Uterus (tissue), 3 donors: ENCODE measurements at regions not wholly inside any gene's neighbourhood (a gene's known extent, or its start where the extent isn't known, plus 50 kb on each side); places are given as distances from the start of the nearest gene placed in this dataset.

Experiments used
- DNase-seq, 2 donors: peaks; one replicate each; pipeline ENCODE4 v3.0.0-alpha.2; 2019 to 2020
- H3K27ac ChIP-seq, 2 donors: fragments of 200-600 bp; sonication (generic); 1 replicate in 1 of 2; 2 replicates in 1 of 2; pipeline ENCODE4 v1.5.1; 2016 to 2018
- H3K27me3 ChIP-seq, 2 donors: fragments of 200-600 bp; sonication (generic); one replicate each; pipeline ENCODE4 v1.5.1; 2018 to 2019; ENCODE audit warnings: control low read depth in 1 of 2
- H3K36me3 ChIP-seq, 2 donors: fragments of 200-600 bp; sonication (generic); one replicate each; pipeline ENCODE4 v1.5.1; 2019; ENCODE audit warnings: control low read depth in 1 of 2
- H3K4me1 ChIP-seq, 2 donors: fragments of 200-600 bp; sonication (generic); one replicate each; pipeline ENCODE4 v1.5.1; 2018 to 2019; ENCODE audit warnings: control low read depth in 1 of 2
- H3K4me3 ChIP-seq, 2 donors: fragments of 200-600 bp; sonication (generic); 1 replicate in 1 of 2; 2 replicates in 1 of 2; pipeline ENCODE4 v1.5.1; 2018 to 2019; ENCODE audit warnings: mild to moderate bottlenecking in 1 of 2
- H3K9me3 ChIP-seq, 2 donors: fragments of 200-600 bp; sonication (generic); one replicate each; pipeline ENCODE4 v1.5.1; 2019; ENCODE audit warnings: control low read depth in 1 of 2
- CTCF ChIP-seq, 4 experiments: fragments of 200-600 bp in 2 of 4; fragments of 450-650 bp in 2 of 4; sonication (generic) in 2 of 4; IDR thresholded peaks; one replicate each; pipeline ENCODE4 v1.5.1; 2016 to 2019; ENCODE audit warnings: antibody characterized with exemption in 4 of 4, mild to moderate bottlenecking in 2 of 4, moderate library complexity in 1 of 4
- POLR2A ChIP-seq, 2 donors: fragments of 450-650 bp; IDR thresholded peaks; one replicate each; pipeline ENCODE4 v1.6.1; 2016; ENCODE audit warnings: antibody characterized with exemption in 2 of 2, mild to moderate bottlenecking in 1 of 2, moderate library complexity in 1 of 2
- intact Hi-C: fragments of 100-400 bp; cut with DNase I; formaldehyde crosslinking; loops from one replicate; pipeline ENCODE4 v1.15.1; 2023; ENCODE audit warnings: low total_unique reads
- donor health status: DM: yes; HTN: yes; CAD: no.

GRCh38 chr5:74969726-74970125, 82.6 kb downstream of the GCNT4 start:
- no peak for DNase-seq
- H3K27me3 ChIP-seq: no peaks in the 10 kb centered on the region
- no peak overlapping the region for H3K4me3 ChIP-seq
- H3K9me3 ChIP-seq: no peaks in the 10 kb centered on the region
- TF ChIP-seq POLR2A (IDR thresholded peaks at IDR 0.05): no peak
- TF ChIP-seq CTCF (IDR thresholded peaks at IDR 0.05): no peak
- H3K36me3 ChIP-seq: no peaks in the 10 kb centered on the region
- intact Hi-C loops: no loop called here
- H3K27ac ChIP-seq: no peak overlapping the region
- H3K4me1 ChIP-seq: no peaks in the 10 kb centered on the region

- DNase-seq: no peak
- Histone ChIP-seq H3K27me3 (no peaks in the 10 kb centered on the region), H3K36me3 (no peaks in the 10 kb centered on the region), H3K4me3 (no peak overlapping the region), H3K27ac (no peak overlapping the region), H3K9me3 (no peaks in the 10 kb centered on the region), H3K4me1 (no peaks in the 10 kb centered on the region)
- intact Hi-C loops: no loop called here
- TF ChIP-seq POLR2A (IDR thresholded peaks at IDR 0.05): no peak
- no peak for TF ChIP-seq CTCF (IDR thresholded peaks at IDR 0.05)
Measured at GRCh38 chr5:74966141-74967026, 86.0 kb downstream of the GCNT4 start.

GRCh38 chr5:74963407-74963806, 89.0 kb downstream of the GCNT4 start:
- H3K9me3 ChIP-seq: no peaks in the 10 kb centered on the region
- DNase-seq: no peak
- H3K27me3 ChIP-seq: no peaks in the 10 kb centered on the region
- H3K27ac ChIP-seq: no peak overlapping the region
- intact Hi-C loops: no loop called here
- H3K36me3 ChIP-seq: no peaks in the 10 kb centered on the region
- H3K4me1 ChIP-seq: no peaks in the 10 kb centered on the region
- H3K4me3 ChIP-seq: no peak overlapping the region
- TF ChIP-seq POLR2A (IDR thresholded peaks at IDR 0.05) (no peak), CTCF (IDR thresholded peaks at IDR 0.05) (no peak)

GRCh38 chr5:74957906-74958305, 91.7 kb upstream of the FAM169A start:
- H3K9me3 ChIP-seq: no peaks in the 10 kb centered on the region
- intact Hi-C loops: no loop called here
- no peaks in the 10 kb centered on the region for H3K36me3 ChIP-seq
- no peak overlapping the region for H3K4me3 ChIP-seq
- no peak overlapping the region for H3K27ac ChIP-seq
- H3K4me1 ChIP-seq: no peaks in the 10 kb centered on the region
- no peak for DNase-seq
- TF ChIP-seq CTCF (IDR thresholded peaks at IDR 0.05) (no peak), POLR2A (IDR thresholded peaks at IDR 0.05) (no peak)
- H3K27me3 ChIP-seq: no peaks in the 10 kb centered on the region

DNA sequence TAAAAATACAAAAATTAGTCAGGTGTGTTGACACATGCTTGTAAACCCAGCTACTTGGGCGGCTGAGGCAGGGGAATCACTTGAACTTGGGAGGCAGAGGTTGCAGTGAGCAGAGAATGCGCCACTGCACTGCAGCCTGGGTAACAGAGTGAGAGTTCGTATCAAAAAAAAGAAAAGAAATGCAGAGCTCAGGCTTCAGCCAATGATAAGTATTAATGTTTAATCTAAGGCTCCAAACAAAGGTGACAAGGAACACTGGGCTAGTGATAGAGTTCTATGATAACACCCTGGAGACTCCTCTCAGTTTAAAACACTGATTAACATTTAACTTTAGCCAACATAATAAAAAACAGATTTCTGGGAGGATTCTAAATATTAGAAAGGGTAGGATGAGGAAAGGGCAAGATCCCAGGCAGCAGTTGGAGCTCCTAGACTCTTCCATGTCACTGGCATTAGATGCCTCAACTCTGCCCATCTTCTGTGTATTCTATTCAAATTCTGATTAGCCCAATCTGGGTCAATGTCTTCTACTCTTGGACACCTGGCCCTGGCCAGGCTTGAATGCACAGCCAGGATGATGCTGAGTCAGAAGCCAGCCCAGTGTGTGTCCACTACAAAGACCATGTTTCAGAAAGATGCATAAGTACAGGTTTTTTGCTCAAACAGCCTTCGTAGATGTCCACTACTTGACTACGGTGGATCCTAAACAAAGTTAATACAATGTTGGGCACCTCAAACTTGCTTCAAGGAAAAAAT, 91.0 kb upstream of the FAM169A start:
- Histone ChIP-seq H3K4me3 (no peak overlapping the region), H3K4me1 (no peaks in the 10 kb centered on the region), H3K27me3 (no peaks in the 10 kb centered on the region), H3K9me3 (no peaks in the 10 kb centered on the region), H3K27ac (no peak overlapping the region), H3K36me3 (no peaks in the 10 kb centered on the region)
- no peak for DNase-seq
- TF ChIP-seq POLR2A (IDR thresholded peaks at IDR 0.05): no peak
- TF ChIP-seq CTCF (IDR thresholded peaks at IDR 0.05): no peak
- intact Hi-C loops: no loop called here
